Kidney glomerular epithelial cell (primary cell): ENCODE measurements at regions not wholly inside any gene's neighbourhood (a gene's known extent, or its start where the extent isn't known, plus 50 kb on each side); places are given as distances from the start of the nearest gene placed in this dataset.
"Not testable (repeated sequence)": the region's sequence is repeated elsewhere in the genome, so short reads cannot be mapped to it uniquely, and the experiment has no call there.

Experiments
- DNase-seq: peaks from one replicate; lab custom pipeline; 2025; lab: John Stamatoyannopoulos, UW

DNA sequence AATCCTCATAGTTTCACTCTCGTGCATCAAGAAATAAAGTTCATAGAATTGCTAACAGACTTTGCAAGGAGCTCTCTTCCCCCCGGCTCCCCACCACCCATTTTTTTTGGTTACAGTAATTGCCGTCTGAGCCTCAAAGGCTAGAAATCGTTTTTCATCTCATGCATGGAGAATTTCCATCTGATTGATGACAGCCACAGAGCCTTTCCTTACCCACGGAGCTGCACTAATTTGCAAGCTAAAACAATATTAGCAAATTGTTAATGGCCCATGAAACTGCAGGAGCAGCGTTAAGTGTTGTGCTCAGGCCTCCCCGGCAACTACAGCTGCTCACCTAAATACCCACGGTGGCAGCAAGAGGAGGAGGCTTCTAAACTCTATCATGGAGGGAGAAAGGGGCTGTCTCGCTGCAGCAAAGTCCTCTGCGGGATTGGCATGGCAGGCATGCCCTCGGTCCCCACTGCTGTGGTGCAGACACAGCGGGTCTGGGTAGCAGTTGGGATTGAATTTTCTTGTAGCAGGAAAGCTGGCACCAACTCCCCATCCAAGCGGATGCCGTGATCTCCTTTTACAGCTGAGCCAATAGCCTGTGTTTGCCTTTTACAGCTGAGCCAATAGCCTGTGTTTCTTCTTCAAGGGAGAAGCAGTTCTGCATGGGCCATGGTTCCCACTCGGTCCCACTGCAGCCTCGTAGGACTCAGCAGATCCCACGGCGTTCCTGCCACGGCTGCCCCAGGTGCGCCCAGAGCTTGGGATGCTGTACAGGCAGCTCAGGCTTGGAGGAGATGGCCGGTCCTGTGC lies 412.3 kb downstream of the BRD1 start:
- DNase-seq = no peak

DNA sequence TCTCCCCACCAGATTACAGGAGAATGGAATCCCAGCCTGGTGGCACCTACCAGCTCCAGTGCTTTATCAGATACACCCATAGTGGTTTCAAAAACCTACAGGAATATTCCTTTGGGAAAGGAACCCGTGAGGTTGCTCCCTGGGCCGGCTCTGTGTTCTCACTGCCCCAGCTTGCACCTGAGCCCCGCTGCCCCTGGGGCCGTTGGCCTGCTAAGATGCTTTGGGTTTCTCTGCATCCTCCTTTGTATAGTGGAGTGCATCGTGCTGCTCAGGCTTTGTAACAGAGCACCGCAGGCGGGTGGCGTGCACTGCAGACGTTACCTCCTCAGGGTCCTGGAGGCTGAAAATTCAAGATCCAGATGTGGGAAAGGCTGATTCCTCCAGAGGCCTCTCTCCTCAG lies 414.1 kb downstream of the BRD1 start:
- DNase-seq = no peak

DNA sequence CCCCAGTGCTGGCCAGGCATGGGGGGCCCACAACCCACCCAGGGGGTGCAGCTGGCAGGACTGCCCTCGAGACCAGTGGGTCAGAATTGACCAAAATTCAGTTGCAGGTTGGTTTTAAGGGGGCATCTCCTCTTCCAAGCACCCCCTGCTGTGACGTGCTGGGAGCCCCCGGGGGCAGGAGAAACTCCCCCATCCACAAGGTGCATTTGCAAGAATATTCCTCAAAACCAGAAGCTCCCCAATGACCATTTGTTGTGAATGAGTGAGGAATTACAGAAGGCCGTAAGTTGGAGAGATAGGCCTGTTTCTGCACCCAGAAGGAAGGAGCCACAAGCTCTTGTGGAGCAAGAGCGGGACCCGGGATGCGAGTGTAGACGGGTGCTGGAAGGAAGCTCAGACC lies 414.5 kb downstream of the BRD1 start:
- DNase-seq = no peak

DNA sequence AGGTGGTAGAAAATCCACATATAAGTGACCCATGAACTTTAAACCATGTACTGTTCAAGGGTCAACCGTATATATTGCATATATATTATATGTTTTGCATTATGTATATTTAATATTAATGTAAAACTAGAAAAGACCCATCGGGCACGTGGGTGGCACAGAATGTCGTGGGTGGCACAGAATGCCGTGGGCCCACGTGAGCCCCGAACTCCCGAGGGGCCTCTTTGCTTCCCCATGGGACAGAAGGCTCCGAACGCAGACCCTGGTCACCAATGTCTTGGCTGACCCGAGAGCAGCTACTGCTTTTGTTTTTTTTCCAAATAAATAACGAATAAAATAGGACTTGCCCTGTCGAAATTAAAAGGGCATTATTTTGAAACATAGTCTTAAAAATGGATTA lies 415.4 kb downstream of the BRD1 start:
- no peak for DNase-seq

DNA sequence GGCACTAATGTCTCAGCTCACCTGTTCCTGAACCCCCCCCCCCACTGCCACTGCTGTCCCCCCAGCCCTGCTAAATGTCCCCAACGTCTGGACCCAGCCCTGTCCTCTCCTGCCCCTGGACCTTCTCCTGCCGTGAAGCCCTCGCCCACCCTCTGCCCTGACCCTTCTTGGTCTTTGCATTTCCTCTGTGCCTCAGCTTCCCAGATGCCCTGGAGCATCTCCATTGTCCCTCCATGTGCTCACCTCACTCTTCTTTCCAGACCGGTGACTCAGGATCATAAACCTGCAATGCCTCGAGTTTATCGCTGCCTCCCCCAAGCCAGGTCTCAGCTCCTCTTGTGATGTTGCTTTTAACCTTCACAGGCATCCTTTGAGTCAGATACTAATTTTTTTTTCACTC lies 416.4 kb downstream of the BRD1 start:
- DNase-seq = no peak

DNA sequence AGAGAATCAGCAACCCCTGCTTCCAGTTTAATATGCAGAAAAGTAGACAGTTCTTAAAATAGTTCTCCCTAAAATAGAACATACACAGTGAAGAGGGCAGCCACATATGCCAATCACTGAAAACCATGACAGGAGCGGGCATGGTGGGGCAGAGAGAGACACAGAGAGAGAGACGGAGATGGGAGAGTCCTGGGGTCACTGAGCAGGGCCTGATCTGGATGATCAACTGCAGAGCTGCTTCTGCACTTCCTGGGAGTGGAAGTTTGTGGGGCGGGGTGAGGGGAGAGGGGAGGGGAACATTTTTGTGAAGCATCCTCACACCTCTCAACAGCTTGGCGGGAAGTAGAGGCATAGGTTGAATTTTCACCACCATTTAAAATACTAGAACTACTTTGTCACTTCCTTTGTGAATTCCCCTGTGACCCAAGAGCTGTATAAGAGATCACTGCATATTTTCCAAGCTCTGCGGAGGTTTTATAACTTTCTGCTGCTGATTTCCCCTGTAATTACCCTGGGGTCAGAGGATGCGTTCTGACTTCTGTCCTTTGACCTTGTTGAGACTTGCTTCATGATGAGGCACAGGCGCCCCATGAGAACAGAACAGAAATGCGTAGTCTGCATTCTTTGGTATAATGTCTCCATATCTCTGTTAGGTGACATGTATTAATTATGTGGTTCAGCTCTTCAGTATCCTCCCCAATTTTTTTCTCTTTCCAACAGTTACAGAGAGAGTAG lies 419.4 kb downstream of the BRD1 start:
- DNase-seq = no peak

DNA sequence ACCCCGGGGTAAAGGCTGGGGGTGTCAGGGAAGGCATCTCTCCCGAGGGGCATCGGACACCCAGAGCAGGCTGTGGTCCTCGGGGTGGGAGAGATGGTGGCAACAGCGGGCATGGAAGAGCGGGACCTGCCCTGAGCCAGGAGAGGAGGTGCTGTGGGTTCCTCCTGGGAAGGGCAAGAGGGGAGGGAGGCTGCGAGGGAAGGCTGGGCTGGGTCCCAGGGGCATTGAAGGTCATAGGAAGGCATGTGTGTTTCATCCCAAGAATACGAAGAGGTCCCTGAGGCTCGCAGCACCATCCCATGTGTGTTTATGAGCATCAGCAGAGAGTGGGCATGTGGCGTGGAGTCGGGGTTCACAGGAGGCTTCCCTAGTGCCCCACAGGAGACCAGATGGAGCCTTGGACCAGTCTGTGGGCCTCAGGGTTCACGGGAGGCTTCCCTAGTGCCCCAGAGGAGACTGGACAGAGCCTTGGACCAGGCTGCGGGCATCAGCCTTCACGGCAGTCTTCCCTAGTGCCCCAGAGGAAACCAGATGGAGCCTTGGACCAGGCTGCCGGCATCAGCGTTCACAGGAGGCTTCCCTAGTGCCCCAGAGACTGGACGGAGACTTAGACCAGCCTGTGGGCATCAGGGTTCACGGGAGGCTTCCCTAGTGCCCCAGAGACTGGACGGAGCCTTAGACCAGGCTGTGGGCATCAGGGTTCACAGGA lies 420.6 kb downstream of the BRD1 start:
- DNase-seq = no peak

DNA sequence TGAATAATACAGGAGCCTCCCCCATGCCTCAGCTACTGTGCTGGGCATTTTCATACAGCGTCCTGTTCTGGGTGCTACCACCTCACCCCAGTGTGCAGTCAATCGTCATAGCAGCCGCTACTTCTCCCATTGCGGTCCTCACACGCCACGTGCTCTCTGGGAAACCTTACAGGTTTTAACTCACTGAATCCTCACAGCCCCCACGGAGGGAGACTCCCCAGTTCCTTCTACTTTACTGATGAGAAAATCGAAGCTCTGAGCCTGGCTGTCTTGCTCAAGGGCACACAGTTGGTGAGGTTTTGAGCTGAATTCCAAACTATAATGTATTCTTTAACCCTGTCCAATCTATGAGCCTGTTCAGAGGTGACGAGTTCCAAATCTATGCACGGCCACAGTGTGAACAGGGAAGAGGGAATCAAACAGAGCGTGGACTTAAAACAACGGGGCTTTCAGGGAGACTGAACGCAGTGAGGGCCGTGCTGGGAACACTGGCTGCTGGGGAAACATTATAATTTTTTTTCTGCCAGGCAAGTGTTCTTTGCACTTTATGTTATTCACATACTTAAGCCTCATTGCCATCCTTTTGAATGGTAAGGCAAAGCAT lies 421.5 kb downstream of the BRD1 start:
- DNase-seq = no peak

DNA sequence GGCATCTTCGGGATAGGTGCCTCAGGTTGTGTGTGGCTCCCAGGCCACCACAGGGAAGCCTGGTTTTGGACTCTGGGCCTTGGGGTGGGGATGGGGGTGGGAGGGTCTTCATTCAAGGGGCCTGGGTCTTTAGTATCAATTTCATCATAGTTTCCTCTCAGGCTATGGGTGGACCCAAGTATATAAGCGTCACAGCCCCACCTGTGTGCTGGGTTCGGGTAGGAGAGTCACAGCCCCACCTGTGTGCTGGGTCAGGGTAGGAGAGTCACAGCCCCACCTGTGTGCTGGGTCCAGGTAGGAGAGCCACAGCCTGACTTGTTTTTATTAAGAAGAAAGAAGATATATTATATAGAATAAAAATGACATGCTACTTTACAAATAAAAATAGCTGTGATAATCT lies 422.1 kb downstream of the BRD1 start:
- no peak for DNase-seq

DNA sequence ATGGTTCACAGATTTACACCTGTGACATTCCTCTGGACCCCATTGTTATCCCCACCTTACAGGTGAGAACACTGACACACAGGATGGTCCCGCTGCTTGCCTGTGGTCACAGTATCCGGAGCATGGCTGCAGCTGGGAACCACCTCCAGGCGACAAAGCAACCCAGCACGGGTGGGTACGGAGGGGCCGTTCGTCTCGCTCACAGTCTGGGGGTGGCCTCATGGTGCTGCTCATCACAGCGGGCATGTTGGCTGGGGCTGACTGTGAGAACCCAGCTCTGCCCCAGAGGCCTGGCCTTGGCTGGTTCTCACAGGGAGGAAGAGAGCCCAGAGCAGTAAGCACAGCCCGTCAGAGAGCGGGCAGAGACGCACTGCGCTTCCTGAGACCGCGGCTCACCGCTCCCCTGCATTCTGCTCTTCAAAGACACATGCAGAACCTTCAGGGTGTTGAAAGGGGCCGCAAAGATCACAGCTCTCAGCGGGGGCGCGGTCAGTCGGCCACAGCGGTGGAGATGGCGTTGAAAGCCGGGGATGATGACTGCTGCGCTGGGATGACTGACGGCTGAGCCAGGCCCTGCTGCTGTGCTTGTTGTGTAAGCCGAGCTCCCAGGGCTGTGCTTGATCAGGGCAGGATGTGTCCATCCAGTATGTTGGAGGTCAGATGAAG lies 423.0 kb downstream of the BRD1 start:
- DNase-seq = no peak

DNA sequence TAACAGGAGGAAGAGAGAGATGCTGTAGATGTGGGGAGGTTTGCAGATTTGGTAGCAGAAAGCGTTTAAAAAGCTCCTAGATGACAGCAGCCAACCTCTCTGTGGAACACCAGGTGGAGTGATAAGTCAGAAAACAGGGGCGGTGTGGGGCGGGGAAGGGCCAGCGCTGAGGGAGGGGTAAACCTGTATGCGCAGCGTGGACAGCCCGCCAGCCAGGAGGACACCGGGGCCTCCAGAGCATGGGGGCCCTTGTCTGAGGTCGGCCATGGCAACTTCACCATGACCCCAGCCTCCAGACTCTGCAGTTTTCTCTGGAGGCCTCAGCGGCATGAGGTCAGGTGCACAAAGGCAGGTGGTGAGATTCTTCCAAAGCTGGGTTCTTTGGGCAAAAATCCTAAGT lies 423.7 kb downstream of the BRD1 start:
- no peak for DNase-seq

DNA sequence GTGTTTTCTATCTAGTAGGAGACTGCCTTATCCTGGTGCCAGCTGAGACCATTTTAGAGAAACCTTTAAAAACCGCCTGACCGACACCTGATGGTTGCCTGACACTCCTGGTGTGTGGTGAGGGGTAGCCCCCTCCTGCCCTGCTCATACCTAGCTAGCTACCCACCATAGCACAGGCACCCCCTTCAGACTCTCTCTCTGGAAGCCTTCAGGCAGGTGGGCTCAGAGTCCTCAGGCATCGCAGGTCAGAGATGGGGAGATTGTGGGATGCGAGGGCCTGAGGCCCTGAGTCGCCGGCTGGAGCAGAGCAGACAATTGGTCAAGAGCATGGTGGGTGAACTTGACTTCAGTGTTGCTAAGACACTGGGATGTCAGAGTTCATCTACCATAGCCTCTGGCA lies 424.6 kb downstream of the BRD1 start:
- DNase-seq = no peak

DNA sequence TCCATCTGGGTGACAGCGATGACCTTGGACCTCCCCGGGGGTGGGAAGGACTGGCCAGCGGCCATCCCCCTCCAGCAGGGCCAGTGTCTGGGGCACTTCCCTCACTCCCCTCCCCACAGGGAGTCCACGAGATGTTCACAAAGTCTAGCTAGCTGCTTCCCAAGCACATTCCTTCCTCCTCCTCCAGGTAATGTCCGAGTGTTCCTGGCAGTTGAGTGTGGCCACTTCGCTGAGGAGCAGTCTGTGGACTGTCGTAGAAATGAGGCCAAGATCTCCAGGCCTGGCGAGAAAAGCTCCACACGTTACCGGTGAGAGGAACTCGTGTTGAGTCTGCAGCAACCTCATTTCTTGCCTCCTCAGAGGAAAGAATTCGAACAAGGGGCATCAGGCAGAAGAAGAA lies 425.5 kb downstream of the BRD1 start:
- no peak for DNase-seq

DNA sequence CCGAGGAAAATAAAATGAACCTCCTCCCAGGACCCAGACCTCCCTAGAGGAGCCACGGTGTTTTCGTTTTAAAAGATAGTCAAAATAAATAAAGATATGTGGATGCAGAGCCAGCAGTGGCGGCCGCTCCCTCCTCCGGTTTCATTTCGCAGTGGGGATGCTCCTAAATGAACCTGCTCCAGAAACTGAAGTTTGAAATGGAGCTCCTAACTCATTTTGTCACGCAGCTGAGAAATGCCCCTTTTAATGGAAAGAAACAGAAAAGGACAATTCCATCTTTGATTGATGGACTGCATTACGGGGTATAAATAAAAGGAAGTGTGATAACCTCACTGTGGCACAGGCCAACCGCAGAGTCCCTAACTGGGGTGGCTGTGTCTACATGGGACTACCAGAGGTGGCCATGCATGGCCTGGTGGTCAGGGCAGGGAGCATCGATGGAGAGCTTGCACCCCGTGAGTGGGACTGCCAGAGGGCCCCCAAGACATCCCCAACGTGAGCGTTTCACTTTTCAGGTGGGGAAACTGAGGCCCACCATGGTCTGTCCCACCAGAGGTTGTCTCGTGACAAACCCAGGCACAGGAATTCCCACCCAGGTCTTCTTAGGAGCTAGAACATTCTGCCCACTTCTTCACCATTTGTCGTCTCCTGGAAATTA lies 426.6 kb downstream of the BRD1 start:
- DNase-seq = no peak

DNA sequence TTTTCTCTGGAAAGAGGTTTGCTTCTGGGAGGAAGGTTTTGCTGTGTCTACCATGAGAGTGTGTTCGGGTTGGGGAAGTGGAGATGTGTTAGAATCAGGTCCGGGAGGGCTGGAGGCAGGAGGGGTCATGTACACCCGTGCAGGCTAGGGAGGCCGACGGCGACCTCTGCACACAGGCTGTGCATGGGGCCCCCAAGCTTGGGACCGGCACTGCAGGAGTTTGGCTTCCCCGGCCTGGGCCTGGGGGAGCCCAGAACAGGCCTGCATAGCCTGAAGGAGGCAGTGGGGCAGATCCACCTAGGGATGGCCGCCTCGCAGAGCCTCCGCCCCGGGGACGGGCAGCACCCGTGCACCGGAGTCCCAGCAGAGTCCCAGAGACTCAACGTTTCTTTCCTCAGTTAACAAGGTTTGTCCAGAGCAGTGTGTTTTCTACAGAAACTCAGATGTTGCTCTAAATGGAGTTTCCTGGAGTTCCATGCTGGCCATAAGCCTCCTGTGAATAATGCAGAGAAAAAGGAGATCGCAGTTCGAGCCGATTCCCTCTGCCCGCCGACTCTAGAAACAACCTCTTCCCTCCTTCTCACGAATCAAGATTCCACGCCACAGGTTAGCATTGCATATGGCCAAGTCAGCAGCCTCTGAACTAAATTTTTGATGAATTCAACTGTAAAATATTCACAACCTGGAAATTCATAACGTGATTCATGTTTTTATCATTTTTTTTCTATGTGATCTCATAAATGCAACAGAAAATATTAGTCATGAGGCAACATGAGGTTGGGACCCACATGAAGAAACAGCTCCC lies 427.3 kb downstream of the BRD1 start:
- no peak for DNase-seq

DNA sequence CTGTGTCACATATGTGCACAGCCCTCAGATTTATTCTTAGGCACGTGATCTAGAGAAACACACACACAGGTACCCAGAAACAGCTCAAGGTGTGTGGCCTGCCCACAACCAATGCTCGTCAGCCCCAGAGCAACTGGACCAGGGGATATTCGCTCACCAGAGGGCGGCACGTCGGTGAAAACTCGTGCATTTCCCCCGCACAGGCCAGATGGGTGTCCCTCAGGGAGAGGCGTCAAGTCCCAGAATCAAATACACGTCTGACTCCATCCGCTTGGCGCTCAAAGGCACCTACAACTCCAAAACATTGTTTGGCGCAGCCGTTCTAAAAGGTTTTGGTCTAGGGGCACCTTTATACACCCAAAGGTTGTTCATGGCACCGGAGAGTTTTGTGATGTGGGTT lies 429.0 kb downstream of the BRD1 start:
- no peak for DNase-seq

DNA sequence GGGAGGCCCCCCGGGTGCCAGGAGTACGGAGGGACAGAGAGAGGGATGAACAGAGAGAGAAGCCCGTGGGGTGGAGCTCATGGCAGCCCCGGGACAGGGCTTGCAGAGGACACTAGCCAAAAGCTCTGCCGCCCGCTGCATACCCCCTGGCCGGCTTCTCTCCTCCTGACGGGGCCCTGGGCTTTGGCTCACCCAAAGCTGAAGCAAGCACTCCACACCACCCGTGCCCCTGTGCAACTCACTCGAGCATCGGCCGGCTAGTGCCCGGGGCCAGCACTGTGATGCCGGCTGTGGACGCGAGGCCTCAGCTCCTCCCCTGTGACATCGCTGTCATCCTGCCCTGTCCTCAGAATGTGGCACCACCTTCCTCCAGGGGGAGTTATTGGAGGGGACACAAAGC lies 429.6 kb downstream of the BRD1 start:
- DNase-seq = no peak

DNA sequence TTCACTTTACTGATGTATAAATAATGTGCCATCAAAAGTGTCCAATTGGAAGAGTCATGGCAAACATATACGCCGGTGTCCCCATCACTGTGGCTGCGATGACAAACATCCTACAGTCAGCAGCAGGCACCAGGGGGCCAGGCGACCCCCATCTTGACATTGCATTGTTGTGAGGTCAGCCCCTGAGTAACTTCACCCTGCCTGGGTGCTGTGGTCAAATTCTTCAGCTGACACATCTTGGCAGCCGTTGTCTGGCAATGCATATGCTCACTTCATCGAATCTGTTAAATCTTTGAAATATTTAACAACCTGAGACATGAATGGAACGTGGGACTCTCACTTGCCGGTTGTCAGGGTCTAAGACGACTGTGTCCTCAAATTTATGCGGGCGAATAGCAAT lies 430.9 kb downstream of the BRD1 start:
- DNase-seq = no peak

DNA sequence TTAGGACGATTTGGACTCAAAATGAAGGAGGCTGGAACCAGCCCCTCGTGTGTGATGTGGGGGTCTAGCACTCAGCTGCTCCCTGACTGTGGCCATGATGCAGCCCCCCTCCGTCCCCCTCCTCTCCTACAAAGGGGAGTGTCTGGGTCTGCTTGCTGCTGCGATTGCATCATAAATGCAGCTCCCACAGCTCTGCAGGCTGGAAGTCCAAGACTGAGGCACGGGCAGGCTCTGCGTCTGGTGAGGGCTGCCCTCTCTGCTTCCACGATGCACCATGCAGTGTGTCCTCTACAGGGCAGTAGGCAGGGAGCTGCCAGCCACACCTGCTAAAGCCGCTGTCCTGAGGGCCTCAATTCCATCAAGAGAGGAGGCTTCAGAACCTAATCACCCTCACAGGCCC lies 432.1 kb downstream of the BRD1 start:
- no peak for DNase-seq

DNA sequence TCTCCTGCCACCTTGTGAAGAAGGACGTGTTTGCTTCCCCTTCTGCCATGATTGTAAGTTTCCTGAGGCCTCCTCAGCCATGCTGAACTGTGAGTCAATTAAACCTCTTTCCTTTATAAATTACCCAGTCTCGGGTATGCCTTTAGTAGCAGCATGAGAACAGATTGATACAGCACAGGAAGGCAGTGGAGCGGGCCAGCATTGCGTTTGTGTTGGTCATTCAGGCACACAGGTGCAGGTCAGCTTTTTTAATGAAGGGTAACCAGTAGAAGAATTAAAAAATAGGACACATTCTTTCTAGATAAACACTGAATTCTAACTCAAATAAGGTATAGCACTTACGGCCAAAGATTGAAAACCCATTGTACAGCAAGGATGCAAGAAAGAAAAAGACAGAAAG lies 432.6 kb downstream of the BRD1 start:
- not testable (repeated sequence) for DNase-seq
